Activated naive CD8-positive, alpha-beta T cell treated with anti-CD3 and anti-CD28 coated beads, Interleukin-2, amount 50 U/mL, for 24 hours (primary cell): ENCODE measurements at regions not wholly inside any gene's neighbourhood (a gene's known extent, or its start where the extent isn't known, plus 50 kb on each side); places are given as distances from the start of the nearest gene placed in this dataset.

Experiments used
- ATAC-seq: fragments of 150-1000 bp; cut with Tn5 transposase; one replicate; pipeline ENCODE4 v1.10.0; 2021
- DNase-seq: peaks from one replicate; pipeline ENCODE4 v3.0.0; 2021
- H3K27ac Mint-ChIP-seq: one replicate; pipeline ENCODE4 v1.8.0; 2021; ENCODE audit warnings: mild to moderate bottlenecking, mixed read lengths
- H3K27me3 Mint-ChIP-seq: one replicate; pipeline ENCODE4 v1.8.0; 2021; ENCODE audit warnings: mixed read lengths
- H3K36me3 Mint-ChIP-seq: one replicate; pipeline ENCODE4 v1.8.0; 2021; ENCODE audit warnings: low read depth, mixed read lengths
- H3K4me1 Mint-ChIP-seq: one replicate; pipeline ENCODE4 v1.8.0; 2021; ENCODE audit warnings: mixed read lengths
- H3K4me3 Mint-ChIP-seq: one replicate; pipeline ENCODE4 v1.8.0; 2021; ENCODE audit warnings: mild to moderate bottlenecking, moderate library complexity, mixed read lengths
- H3K9me3 Mint-ChIP-seq: one replicate; pipeline ENCODE4 v1.8.0; 2021; ENCODE audit warnings: mixed read lengths

DNA sequence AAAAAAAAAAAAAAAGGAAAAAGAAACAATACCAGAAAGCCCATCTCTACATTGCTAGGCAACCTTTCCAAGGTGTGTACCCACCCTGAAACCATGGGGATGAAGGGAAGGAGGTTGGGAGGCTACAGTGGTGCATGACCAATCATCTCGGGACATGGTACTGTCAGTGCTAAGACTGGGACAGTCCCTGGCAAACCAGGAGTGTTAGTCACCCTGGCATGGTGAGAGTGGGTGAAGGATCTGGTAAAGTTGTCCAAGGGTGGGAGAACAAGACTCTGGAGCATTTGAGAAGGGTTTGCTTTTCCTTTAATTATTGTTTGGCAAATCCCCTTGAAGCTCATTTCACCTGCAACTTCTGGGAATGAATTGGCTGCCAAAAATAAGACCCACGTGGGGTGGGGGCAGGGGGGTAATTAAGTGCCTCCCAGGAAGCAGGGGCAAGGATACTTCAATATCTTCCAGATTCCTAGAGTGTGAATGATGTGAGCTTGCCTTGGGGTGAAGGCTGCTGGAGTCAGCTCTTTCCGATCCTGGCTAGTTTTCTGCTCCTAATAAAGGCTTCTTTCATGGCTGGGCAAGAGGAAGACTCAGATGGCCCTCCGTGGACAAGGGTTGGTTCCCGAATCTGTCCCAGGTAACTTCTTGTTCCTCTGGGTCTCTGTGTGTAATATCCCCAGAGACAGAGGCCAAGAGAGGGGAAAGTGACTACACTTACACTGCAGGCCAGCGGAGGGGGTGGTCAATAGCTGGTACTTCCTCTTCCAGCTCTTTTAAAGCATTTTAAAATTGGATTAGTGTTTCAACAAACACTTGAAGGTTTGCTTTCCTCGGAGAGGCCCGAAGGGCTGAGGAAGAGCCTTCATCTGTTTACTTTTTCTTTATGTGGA is 61.6 kb upstream of the SPRY4 start:
- peak; percentile 65 for ATAC-seq
- H3K27me3 Mint-ChIP-seq, result peaks cover 2% of the 10 kb centered on the region

DNA sequence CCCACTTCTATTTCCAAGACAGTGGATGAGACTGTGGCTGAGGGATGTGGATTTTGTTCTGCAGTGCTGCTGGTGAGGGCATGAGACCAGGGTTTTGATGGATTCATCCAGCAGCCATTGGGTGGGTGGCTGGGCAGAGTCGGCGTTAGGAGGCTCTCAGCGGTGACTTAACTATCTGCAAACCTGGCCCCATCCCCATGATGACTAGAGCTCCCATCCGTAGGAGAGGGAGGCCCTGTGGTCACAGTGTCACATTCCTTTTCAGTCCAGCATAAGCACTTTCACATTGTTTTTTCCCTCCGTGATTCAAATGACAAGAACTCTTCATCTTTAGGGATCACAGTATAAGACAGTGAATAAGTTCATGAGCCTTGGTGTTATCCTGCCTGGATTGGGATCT is 60.4 kb upstream of the SPRY4 start:
- Mint-ChIP-seq H3K27ac (no peak overlapping the region), H3K9me3 (peaks cover 4% of the 10 kb centered on the region), H3K4me3 (no peak overlapping the region), H3K4me1 (peaks cover 10% of the 10 kb centered on the region), H3K27me3 (no peaks in the 10 kb centered on the region), H3K36me3 (peaks cover 2% of the 10 kb centered on the region)
- no peak for ATAC-seq
- DNase-seq, result no peak

More for the DNA sequence above, 61.6 kb upstream of the SPRY4 start:
- Mint-ChIP-seq H3K36me3 (peaks cover 2% of the 10 kb centered on the region), H3K4me1 (peaks cover 10% of the 10 kb centered on the region), H3K27ac (peak overlapping the region; percentile 3), H3K4me3 (no peak overlapping the region), H3K9me3 (peaks cover 4% of the 10 kb centered on the region)
- no peak for DNase-seq

DNA sequence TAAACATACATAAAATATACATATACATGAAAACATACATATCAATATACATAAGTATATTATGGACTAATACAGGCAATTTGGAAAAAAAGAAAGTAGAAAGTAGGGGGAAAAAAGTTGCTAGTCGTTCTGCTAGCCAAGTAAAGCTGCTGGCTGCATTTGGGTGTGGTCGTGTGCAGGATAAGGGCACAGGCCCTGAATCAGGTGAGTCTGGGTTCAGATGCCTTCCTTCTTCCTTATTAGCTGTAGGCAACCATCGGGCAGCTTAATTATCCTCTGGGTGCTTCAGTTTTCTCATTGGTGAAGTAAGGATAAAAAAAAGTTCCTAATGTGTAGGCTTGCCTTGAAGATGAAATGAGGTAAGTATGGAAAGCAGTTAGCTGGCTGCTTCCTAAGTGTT is 59.2 kb upstream of the SPRY4 start:
- ATAC-seq, result no peak
- no peak for DNase-seq
- Mint-ChIP-seq H3K36me3 (peaks cover 2% of the 10 kb centered on the region), H3K4me3 (no peak overlapping the region), H3K27ac (no peak overlapping the region), H3K9me3 (peaks cover 4% of the 10 kb centered on the region), H3K4me1 (peaks cover 16% of the 10 kb centered on the region), H3K27me3 (no peaks in the 10 kb centered on the region)

DNA sequence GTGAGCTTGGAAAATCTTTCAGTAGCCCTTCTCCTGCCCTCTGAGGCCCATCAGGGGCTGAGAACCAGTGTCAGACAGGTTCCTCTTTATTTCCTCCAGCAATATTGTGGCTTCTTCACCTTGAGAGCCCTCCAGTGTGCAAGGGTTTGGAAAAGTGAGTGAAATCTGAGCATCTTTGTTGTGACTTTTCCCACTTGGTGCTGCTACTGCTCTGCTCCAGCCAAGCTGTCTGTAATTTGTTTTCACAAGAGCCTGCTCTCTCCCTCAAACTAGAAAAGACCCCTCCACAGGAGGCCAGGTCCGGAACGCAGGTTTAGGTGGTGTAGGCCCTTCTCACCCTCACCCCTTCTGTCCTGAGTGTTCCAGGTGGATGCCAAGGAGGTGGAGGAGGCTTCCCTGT is 57.4 kb upstream of the SPRY4 start:
- DNase-seq, result no peak
- Mint-ChIP-seq H3K27me3 (no peaks in the 10 kb centered on the region), H3K9me3 (no peaks in the 10 kb centered on the region), H3K36me3 (no peaks in the 10 kb centered on the region), H3K4me1 (peaks cover 22% of the 10 kb centered on the region), H3K27ac (no peak overlapping the region), H3K4me3 (no peak overlapping the region)
- ATAC-seq, result no peak

DNA sequence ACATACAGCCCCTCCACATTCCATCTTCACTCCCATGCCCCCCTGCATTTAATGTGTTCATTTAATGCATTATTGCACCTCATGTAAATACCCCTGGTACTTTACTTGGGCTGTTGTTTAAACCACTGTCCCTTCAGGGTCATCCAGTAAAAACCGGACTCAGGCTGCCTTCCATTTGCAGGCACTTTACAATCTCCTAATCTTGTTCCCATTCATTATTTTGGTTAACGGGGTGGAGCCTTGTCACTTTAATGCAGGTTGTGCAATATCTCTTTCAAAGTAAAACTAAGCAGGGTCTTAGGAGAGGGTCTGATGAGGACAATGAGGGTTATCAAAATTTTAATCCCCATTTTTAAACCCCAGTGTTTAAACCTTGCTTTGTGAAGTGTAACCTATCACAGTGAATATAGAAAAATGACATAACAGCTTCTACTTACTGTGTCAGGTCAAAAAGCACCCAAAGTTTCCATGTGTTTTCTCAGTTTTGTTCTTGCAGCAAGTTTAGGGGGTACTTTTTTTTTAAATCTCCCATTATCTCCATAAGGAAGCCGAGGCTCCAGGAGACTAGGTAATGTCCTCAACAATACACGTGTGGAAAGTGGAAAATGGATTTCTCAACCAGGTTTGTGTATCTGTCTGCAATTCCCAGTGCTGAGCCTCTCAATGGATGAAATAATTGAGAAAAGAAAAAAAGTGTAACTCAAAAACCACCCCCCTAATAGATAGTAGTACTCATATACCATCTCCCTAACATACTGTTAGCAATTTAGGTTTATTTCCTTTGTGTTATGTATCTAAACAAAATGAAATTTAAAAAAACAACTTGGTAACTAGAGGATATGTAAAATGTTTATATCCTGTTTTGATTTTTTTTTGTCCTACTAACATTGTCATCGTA is 54.2 kb upstream of the SPRY4 start:
- no peak for DNase-seq
- Mint-ChIP-seq H3K27me3 (no peaks in the 10 kb centered on the region), H3K9me3 (no peaks in the 10 kb centered on the region), H3K36me3 (no peaks in the 10 kb centered on the region), H3K4me3 (no peak overlapping the region), H3K27ac (no peak overlapping the region), H3K4me1 (peaks cover 16% of the 10 kb centered on the region)
- ATAC-seq, result no peak

DNA sequence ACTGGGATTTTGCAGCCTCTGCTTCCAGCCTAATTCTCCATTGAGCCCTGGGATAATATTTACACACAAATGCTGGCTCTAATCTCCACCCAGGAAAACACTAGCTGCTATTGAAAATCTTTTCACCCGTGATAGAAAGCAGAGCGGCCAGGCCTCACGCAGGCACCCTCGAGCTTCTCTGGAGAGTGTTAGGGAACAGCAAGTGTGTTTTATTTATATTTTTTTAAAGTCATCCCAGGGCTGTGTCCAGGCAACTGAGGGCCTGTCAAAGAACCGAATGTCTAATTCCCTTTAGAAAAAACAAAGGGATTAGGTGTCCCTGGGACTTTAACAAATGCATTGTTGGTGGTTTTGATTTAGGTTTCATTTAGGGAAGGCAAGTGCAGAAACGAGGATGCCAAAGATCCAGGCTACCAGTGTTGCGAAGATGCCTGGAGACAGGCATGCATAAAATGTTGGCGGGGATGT is 51.2 kb upstream of the SPRY4 start:
- H3K36me3 Mint-ChIP-seq, result no peaks in the 10 kb centered on the region
- no peaks in the 10 kb centered on the region for H3K27me3 Mint-ChIP-seq
- no peaks in the 10 kb centered on the region for H3K9me3 Mint-ChIP-seq
- no peak overlapping the region for H3K4me3 Mint-ChIP-seq
- no peak for DNase-seq
- no peak overlapping the region for H3K27ac Mint-ChIP-seq
- ATAC-seq, result no peak
- peaks cover 16% of the 10 kb centered on the region for H3K4me1 Mint-ChIP-seq
